ENCODE measurements at regions not wholly inside any gene's neighbourhood (a gene's known extent, or its start where the extent isn't known, plus 50 kb on each side); places are given as distances from the start of the nearest gene placed in this dataset.

DNA sequence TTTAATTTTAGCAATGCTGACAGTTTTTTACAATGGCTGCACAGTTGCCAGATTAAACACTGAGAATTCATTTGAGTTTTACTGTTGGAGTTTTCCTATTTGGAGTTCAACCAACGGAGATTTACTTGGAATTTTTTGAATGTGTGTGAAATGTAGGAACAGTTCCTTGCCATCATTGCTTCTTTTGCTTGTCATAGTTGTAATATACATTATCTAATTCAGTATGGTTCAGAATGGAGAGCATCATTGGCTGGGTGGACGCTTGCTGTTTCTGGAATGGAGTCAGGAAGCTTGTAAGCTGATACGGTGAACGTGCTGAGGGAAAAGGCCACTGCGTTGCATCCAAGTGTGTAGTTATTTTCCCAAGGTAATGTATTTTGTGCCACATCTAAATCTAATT lies 404.3 kb upstream of the KLF6 start:
- no peak for TF ChIP-seq POLR2A (IDR thresholded peaks at IDR 0.05)
- TF ChIP-seq CTCF (IDR thresholded peaks at IDR 0.05), result no peak
- no peak for TF ChIP-seq EP300 (IDR thresholded peaks at IDR 0.05; ENCODE audit: low read depth)
